ENCODE measurements at regions not wholly inside any gene's neighbourhood (a gene's known extent, or its start where the extent isn't known, plus 50 kb on each side); places are given as distances from the start of the nearest gene placed in this dataset.

- Histone ChIP-seq H3K36me3 (ENCODE audit: control insufficient read depth in 5 of 5, insufficient read depth in 5 of 5, low read length in 5 of 5) (no peaks in the 10 kb centered on the region), H3K4me3 (ENCODE audit: low read depth in 1 of 5, low read length in 5 of 5) (no peak overlapping the region), H3K9me3 (ENCODE audit: control insufficient read depth in 5 of 5, low read length in 5 of 5) (no peaks in the 10 kb centered on the region), H3K27ac (ENCODE audit: low read depth, low read length) (no peak overlapping the region), H3K27me3 (ENCODE audit: control insufficient read depth in 5 of 5, insufficient read depth in 4 of 5, low read length in 5 of 5) (no peaks in the 10 kb centered on the region), H3K9ac (ENCODE audit: low read length in 5 of 5) (no peak overlapping the region), H3K4me1 (ENCODE audit: control insufficient read depth in 5 of 5, insufficient read depth in 5 of 5, low read length in 5 of 5) (no peaks in the 10 kb centered on the region)
Measured at GRCh38 chr11:62073061-62073460, 50.8 kb upstream of the INCENP start.

DNA sequence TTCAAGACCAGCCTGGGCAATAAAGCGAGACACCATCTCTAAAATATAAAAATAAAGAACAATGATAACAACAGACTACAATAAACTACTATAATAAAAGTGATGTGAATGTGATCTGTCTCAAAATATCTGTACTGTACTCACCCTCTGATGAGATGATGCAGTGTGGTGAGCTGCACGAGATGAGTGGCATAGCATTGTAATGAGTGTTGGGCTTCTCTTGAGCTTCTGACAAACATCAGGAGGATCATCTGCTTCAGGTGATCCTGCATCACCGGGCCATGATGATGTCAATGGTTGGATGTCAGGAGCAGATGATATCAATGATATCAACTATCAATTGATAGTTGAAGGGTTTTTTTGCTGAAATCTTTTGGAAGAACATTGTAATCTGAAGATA is 52.4 kb upstream of the INCENP start:
- Histone ChIP-seq H3K36me3 (ENCODE audit: control insufficient read depth in 5 of 5, insufficient read depth in 5 of 5, low read length in 5 of 5) (no peaks in the 10 kb centered on the region), H3K4me1 (ENCODE audit: control insufficient read depth in 5 of 5, insufficient read depth in 5 of 5, low read length in 5 of 5) (no peaks in the 10 kb centered on the region), H3K9me3 (ENCODE audit: control insufficient read depth in 5 of 5, low read length in 5 of 5) (peaks cover 0 to 2% (median 0%) of the 10 kb centered on the region in 5 donors), H3K9ac (ENCODE audit: low read length in 5 of 5) (no peak overlapping the region), H3K4me3 (ENCODE audit: low read depth in 1 of 5, low read length in 5 of 5) (no peak overlapping the region), H3K27me3 (ENCODE audit: control insufficient read depth in 5 of 5, insufficient read depth in 4 of 5, low read length in 5 of 5) (no peaks in the 10 kb centered on the region), H3K27ac (ENCODE audit: low read depth, low read length) (no peak overlapping the region)

GRCh38 chr11:62069986-62070919 is 53.6 kb upstream of the INCENP start:
- H3K4me3 ChIP-seq (ENCODE audit: low read depth in 1 of 5, low read length in 5 of 5) = no peak overlapping the region
- no peaks in the 10 kb centered on the region for H3K36me3 ChIP-seq (ENCODE audit: control insufficient read depth in 5 of 5, insufficient read depth in 5 of 5, low read length in 5 of 5)
- no peak overlapping the region for H3K27ac ChIP-seq (ENCODE audit: low read depth, low read length)

GRCh38 chr11:62069374-62069773 is 54.4 kb upstream of the INCENP start:
- H3K27me3 ChIP-seq (ENCODE audit: control insufficient read depth in 5 of 5, insufficient read depth in 4 of 5, low read length in 5 of 5) = no peaks in the 10 kb centered on the region
- H3K9ac ChIP-seq (ENCODE audit: low read length in 5 of 5) = no peak overlapping the region
- peaks cover 0 to 2% (median 0%) of the 10 kb centered on the region in 5 donors for H3K9me3 ChIP-seq (ENCODE audit: control insufficient read depth in 5 of 5, low read length in 5 of 5)
- H3K4me3 ChIP-seq (ENCODE audit: low read depth in 1 of 5, low read length in 5 of 5) = no peak overlapping the region
- H3K4me1 ChIP-seq (ENCODE audit: control insufficient read depth in 5 of 5, insufficient read depth in 5 of 5, low read length in 5 of 5) = no peaks in the 10 kb centered on the region
- H3K27ac ChIP-seq (ENCODE audit: low read depth, low read length) = no peak overlapping the region
- no peaks in the 10 kb centered on the region for H3K36me3 ChIP-seq (ENCODE audit: control insufficient read depth in 5 of 5, insufficient read depth in 5 of 5, low read length in 5 of 5)

More at GRCh38 chr11:62069986-62070919, 53.6 kb upstream of the INCENP start:
- H3K4me1 ChIP-seq (ENCODE audit: control insufficient read depth in 5 of 5, insufficient read depth in 5 of 5, low read length in 5 of 5) = no peaks in the 10 kb centered on the region
- no peak overlapping the region for H3K9ac ChIP-seq (ENCODE audit: low read length in 5 of 5)
- H3K27me3 ChIP-seq (ENCODE audit: control insufficient read depth in 5 of 5, insufficient read depth in 4 of 5, low read length in 5 of 5) = no peaks in the 10 kb centered on the region
- peaks cover 0 to 2% (median 0%) of the 10 kb centered on the region in 5 donors for H3K9me3 ChIP-seq (ENCODE audit: control insufficient read depth in 5 of 5, low read length in 5 of 5)

GRCh38 chr11:62068730-62069129 is 55.1 kb upstream of the INCENP start:
- Histone ChIP-seq H3K4me1 (ENCODE audit: control insufficient read depth in 5 of 5, insufficient read depth in 5 of 5, low read length in 5 of 5) (no peaks in the 10 kb centered on the region), H3K4me3 (ENCODE audit: low read depth in 1 of 5, low read length in 5 of 5) (no peak overlapping the region), H3K9ac (ENCODE audit: low read length in 5 of 5) (no peak overlapping the region), H3K27ac (ENCODE audit: low read depth, low read length) (no peak overlapping the region), H3K36me3 (ENCODE audit: control insufficient read depth in 5 of 5, insufficient read depth in 5 of 5, low read length in 5 of 5) (no peaks in the 10 kb centered on the region), H3K9me3 (ENCODE audit: control insufficient read depth in 5 of 5, low read length in 5 of 5) (peaks cover 0 to 2% (median 0%) of the 10 kb centered on the region in 5 donors), H3K27me3 (ENCODE audit: control insufficient read depth in 5 of 5, insufficient read depth in 4 of 5, low read length in 5 of 5) (no peaks in the 10 kb centered on the region)

GRCh38 chr11:62067741-62068140 is 56.1 kb upstream of the INCENP start:
- Histone ChIP-seq H3K4me3 (ENCODE audit: low read depth in 1 of 5, low read length in 5 of 5) (no peak overlapping the region), H3K27me3 (ENCODE audit: control insufficient read depth in 5 of 5, insufficient read depth in 4 of 5, low read length in 5 of 5) (no peaks in the 10 kb centered on the region), H3K27ac (ENCODE audit: low read depth, low read length) (no peak overlapping the region), H3K4me1 (ENCODE audit: control insufficient read depth in 5 of 5, insufficient read depth in 5 of 5, low read length in 5 of 5) (no peaks in the 10 kb centered on the region), H3K9me3 (ENCODE audit: control insufficient read depth in 5 of 5, low read length in 5 of 5) (peaks cover 0 to 2% (median 0%) of the 10 kb centered on the region in 5 donors), H3K9ac (ENCODE audit: low read length in 5 of 5) (no peak overlapping the region), H3K36me3 (ENCODE audit: control insufficient read depth in 5 of 5, insufficient read depth in 5 of 5, low read length in 5 of 5) (no peaks in the 10 kb centered on the region)

- H3K9ac ChIP-seq (ENCODE audit: low read length in 5 of 5) = no peak overlapping the region
- H3K4me1 ChIP-seq (ENCODE audit: control insufficient read depth in 5 of 5, insufficient read depth in 5 of 5, low read length in 5 of 5) = no peaks in the 10 kb centered on the region
- H3K4me3 ChIP-seq (ENCODE audit: low read depth in 1 of 5, low read length in 5 of 5) = no peak overlapping the region
- no peaks in the 10 kb centered on the region for H3K27me3 ChIP-seq (ENCODE audit: control insufficient read depth in 5 of 5, insufficient read depth in 4 of 5, low read length in 5 of 5)
- no peak overlapping the region for H3K27ac ChIP-seq (ENCODE audit: low read depth, low read length)
- H3K36me3 ChIP-seq (ENCODE audit: control insufficient read depth in 5 of 5, insufficient read depth in 5 of 5, low read length in 5 of 5) = no peaks in the 10 kb centered on the region
- H3K9me3 ChIP-seq (ENCODE audit: control insufficient read depth in 5 of 5, low read length in 5 of 5) = peaks cover 0 to 2% (median 0%) of the 10 kb centered on the region in 5 donors
Measured at GRCh38 chr11:62064221-62064620, 59.6 kb upstream of the INCENP start.

- Histone ChIP-seq H3K9me3 (ENCODE audit: control insufficient read depth in 5 of 5, low read length in 5 of 5) (peaks cover 0 to 2% (median 0%) of the 10 kb centered on the region in 5 donors), H3K36me3 (ENCODE audit: control insufficient read depth in 5 of 5, insufficient read depth in 5 of 5, low read length in 5 of 5) (no peaks in the 10 kb centered on the region), H3K4me3 (ENCODE audit: low read depth in 1 of 5, low read length in 5 of 5) (no peak overlapping the region), H3K27ac (ENCODE audit: low read depth, low read length) (no peak overlapping the region), H3K9ac (ENCODE audit: low read length in 5 of 5) (no peak overlapping the region), H3K4me1 (ENCODE audit: control insufficient read depth in 5 of 5, insufficient read depth in 5 of 5, low read length in 5 of 5) (no peaks in the 10 kb centered on the region), H3K27me3 (ENCODE audit: control insufficient read depth in 5 of 5, insufficient read depth in 4 of 5, low read length in 5 of 5) (no peaks in the 10 kb centered on the region)
Measured at GRCh38 chr11:62062223-62062861, 61.5 kb upstream of the INCENP start.

GRCh38 chr11:62061356-62062222 is 62.2 kb upstream of the INCENP start:
- Histone ChIP-seq H3K36me3 (ENCODE audit: control insufficient read depth in 5 of 5, insufficient read depth in 5 of 5, low read length in 5 of 5) (no peaks in the 10 kb centered on the region), H3K27ac (ENCODE audit: low read depth, low read length) (no peak overlapping the region), H3K4me3 (ENCODE audit: low read depth in 1 of 5, low read length in 5 of 5) (no peak overlapping the region), H3K27me3 (ENCODE audit: control insufficient read depth in 5 of 5, insufficient read depth in 4 of 5, low read length in 5 of 5) (no peaks in the 10 kb centered on the region), H3K9me3 (ENCODE audit: control insufficient read depth in 5 of 5, low read length in 5 of 5) (no peaks in the 10 kb centered on the region), H3K9ac (ENCODE audit: low read length in 5 of 5) (no peak overlapping the region), H3K4me1 (ENCODE audit: control insufficient read depth in 5 of 5, insufficient read depth in 5 of 5, low read length in 5 of 5) (no peaks in the 10 kb centered on the region)
